ENCODE measurements at regions not wholly inside any gene's neighbourhood (a gene's known extent, or its start where the extent isn't known, plus 50 kb on each side); places are given as distances from the start of the nearest gene placed in this dataset.

DNA sequence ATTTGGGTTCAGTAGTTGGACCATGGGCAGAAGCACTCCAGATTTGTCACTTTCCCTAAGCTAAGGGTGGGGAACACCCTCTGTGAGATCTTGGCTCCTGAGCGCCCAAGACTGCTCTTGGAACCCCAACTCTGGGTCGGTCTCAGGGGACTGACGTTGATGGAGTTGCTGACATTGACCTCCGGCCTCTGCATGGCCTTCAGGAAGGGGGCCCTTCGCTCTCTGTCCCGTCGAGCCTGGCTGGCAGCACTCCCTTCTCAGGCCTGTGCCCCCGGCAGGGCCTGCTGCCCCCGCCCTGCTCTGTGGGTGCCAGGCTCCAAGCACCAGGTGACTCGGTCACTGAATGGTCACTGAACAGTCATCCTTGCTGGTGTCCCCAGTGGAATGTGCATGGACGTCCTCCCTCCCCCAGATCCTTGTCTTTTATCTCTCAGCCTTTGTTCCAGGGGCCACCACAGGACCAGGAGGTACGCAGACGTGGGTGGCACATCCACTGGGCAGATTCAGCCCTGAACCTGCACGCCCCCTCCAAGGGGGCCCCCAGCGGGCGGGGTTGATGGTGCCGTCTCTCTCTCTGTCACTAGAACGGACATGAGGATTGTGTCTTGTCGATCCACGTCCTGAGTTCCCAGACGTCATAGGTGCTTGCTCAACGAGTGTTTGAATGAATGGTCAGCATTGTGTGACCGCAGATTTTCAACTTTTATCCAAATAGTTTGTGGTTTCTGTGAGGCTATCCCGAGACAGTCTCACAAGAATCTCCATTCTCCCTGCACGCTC is 314.5 kb downstream of the SEC14L1 start:
- TF ChIP-seq, protein P1, sequence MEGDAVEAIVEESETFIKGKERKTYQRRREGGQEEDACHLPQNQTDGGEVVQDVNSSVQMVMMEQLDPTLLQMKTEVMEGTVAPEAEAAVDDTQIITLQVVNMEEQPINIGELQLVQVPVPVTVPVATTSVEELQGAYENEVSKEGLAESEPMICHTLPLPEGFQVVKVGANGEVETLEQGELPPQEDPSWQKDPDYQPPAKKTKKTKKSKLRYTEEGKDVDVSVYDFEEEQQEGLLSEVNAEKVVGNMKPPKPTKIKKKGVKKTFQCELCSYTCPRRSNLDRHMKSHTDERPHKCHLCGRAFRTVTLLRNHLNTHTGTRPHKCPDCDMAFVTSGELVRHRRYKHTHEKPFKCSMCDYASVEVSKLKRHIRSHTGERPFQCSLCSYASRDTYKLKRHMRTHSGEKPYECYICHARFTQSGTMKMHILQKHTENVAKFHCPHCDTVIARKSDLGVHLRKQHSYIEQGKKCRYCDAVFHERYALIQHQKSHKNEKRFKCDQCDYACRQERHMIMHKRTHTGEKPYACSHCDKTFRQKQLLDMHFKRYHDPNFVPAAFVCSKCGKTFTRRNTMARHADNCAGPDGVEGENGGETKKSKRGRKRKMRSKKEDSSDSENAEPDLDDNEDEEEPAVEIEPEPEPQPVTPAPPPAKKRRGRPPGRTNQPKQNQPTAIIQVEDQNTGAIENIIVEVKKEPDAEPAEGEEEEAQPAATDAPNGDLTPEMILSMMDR (tag by site-specific recombination; IDR thresholded peaks at IDR 0.05), result no peak
- TF ChIP-seq ZNF621 (tag by site-specific recombination; IDR thresholded peaks at IDR 0.05) (no peak), ZNF423 (tag by site-specific recombination; IDR thresholded peaks at IDR 0.05) (no peak), ZBTB1 (tag by site-specific recombination; IDR thresholded peaks at IDR 0.05) (no peak), ZNF664 (tag by site-specific recombination; IDR thresholded peaks at IDR 0.05) (no peak), ZSCAN16 (tag by site-specific recombination; IDR thresholded peaks at IDR 0.05) (no peak), YY1 (tag by site-specific recombination; IDR thresholded peaks at IDR 0.05) (no peak), ZFP37 (tag by site-specific recombination; IDR thresholded peaks at IDR 0.05) (no peak), ZNF658 (tag by site-specific recombination; IDR thresholded peaks at IDR 0.05) (no peak), ZNF660 (tag by site-specific recombination; IDR thresholded peaks at IDR 0.05) (no peak)
- TF ChIP-seq, protein P2, sequence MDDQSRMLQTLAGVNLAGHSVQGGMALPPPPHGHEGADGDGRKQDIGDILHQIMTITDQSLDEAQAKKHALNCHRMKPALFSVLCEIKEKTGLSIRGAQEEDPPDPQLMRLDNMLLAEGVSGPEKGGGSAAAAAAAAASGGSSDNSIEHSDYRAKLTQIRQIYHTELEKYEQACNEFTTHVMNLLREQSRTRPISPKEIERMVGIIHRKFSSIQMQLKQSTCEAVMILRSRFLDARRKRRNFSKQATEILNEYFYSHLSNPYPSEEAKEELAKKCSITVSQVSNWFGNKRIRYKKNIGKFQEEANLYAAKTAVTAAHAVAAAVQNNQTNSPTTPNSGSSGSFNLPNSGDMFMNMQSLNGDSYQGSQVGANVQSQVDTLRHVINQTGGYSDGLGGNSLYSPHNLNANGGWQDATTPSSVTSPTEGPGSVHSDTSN (CRISPR knock-in tag; IDR thresholded peaks at IDR 0.05), result no peak
- TF ChIP-seq, protein P3, sequence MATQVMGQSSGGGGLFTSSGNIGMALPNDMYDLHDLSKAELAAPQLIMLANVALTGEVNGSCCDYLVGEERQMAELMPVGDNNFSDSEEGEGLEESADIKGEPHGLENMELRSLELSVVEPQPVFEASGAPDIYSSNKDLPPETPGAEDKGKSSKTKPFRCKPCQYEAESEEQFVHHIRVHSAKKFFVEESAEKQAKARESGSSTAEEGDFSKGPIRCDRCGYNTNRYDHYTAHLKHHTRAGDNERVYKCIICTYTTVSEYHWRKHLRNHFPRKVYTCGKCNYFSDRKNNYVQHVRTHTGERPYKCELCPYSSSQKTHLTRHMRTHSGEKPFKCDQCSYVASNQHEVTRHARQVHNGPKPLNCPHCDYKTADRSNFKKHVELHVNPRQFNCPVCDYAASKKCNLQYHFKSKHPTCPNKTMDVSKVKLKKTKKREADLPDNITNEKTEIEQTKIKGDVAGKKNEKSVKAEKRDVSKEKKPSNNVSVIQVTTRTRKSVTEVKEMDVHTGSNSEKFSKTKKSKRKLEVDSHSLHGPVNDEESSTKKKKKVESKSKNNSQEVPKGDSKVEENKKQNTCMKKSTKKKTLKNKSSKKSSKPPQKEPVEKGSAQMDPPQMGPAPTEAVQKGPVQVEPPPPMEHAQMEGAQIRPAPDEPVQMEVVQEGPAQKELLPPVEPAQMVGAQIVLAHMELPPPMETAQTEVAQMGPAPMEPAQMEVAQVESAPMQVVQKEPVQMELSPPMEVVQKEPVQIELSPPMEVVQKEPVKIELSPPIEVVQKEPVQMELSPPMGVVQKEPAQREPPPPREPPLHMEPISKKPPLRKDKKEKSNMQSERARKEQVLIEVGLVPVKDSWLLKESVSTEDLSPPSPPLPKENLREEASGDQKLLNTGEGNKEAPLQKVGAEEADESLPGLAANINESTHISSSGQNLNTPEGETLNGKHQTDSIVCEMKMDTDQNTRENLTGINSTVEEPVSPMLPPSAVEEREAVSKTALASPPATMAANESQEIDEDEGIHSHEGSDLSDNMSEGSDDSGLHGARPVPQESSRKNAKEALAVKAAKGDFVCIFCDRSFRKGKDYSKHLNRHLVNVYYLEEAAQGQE (tag by site-specific recombination; IDR thresholded peaks at IDR 0.05), result no peak
- TF ChIP-seq, protein P4, sequence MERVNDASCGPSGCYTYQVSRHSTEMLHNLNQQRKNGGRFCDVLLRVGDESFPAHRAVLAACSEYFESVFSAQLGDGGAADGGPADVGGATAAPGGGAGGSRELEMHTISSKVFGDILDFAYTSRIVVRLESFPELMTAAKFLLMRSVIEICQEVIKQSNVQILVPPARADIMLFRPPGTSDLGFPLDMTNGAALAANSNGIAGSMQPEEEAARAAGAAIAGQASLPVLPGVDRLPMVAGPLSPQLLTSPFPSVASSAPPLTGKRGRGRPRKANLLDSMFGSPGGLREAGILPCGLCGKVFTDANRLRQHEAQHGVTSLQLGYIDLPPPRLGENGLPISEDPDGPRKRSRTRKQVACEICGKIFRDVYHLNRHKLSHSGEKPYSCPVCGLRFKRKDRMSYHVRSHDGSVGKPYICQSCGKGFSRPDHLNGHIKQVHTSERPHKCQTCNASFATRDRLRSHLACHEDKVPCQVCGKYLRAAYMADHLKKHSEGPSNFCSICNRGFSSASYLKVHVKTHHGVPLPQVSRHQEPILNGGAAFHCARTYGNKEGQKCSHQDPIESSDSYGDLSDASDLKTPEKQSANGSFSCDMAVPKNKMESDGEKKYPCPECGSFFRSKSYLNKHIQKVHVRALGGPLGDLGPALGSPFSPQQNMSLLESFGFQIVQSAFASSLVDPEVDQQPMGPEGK (tag by site-specific recombination; IDR thresholded peaks at IDR 0.05), result no peak
